K562 (cell line): ENCODE measurements at regions not wholly inside any gene's neighbourhood (a gene's known extent, or its start where the extent isn't known, plus 50 kb on each side); places are given as distances from the start of the nearest gene placed in this dataset.
"Not testable (repeated sequence)": the region's sequence is repeated elsewhere in the genome, so short reads cannot be mapped to it uniquely, and the experiment has no call there.

Experiments used
- ATAC-seq: fragments of 200-7000 bp; cut with Tn5 transposase; 3 replicates; pipeline ENCODE4 v1.9.1; 2020; ENCODE audit warnings: moderate library complexity
- BruUV-seq: library from RNA; stranded (reverse); fragments of 400-500 nt; replicated peaks from 2 replicates; lab custom pipeline; 2021; lab: Mats Ljungman, UMichigan
- CTCF ChIA-PET: fragments of 300-600 bp; formaldehyde crosslinking; extraction: SDS; loops from one replicate; lab custom pipeline; 2021; ENCODE audit warnings: low intra/inter-chr PET ratio; lab: Yijun Ruan, JAX
- POLR2A ChIA-PET: fragments of 300-600, 350-650 bp; sonication (Branson Sonifier 250); formaldehyde crosslinking; extraction: SDS; loops from one replicate; lab custom pipeline; 2021; ENCODE audit warnings: antibody characterized with exemption, inconsistent platforms; lab: Yijun Ruan, JAX
- DNase-seq, 4 experiments: peaks; one replicate each; pipeline versions ENCODE4 v3.0.0 to v3.0.0-alpha.2; 2011 to 2018; ENCODE audit warnings: low spot score in 3 of 4, mixed read lengths in 3 of 4; ENCODE audit errors: extremely low read depth in 1 of 4
- FAIRE-seq: peaks from 2 replicates; lab custom pipeline; 2011; peaks lifted over from hg19 to GRCh38; lab: Jason Lieb, UNC
- H2AFZ ChIP-seq: 2 replicates; pipeline ENCODE4 v1.6.0; 2011; ENCODE audit warnings: low read depth, low read length, control low read depth, inconsistent platforms
- H3K27ac ChIP-seq: fragments of 200-600 bp; 3 replicates; pipeline ENCODE4 v1.8.0; 2011; ENCODE audit warnings: low read depth, mild to moderate bottlenecking, control low read depth, inconsistent platforms, low read length, moderate library complexity, mixed read lengths; ENCODE audit errors: extremely low read depth
- H3K27me3 ChIP-seq, 2 experiments: fragments of 300-600 bp in 1 of 2; 2 replicates in 1 of 2; 3 replicates in 1 of 2; pipeline versions ENCODE4 v1.6.0 to v1.8.0; 2011; ENCODE audit warnings: inconsistent platforms in 2 of 2, low read length in 2 of 2, mild to moderate bottlenecking in 1 of 2, mixed read lengths in 1 of 2, moderate library complexity in 1 of 2; ENCODE audit not compliant: control insufficient read depth in 2 of 2, insufficient read depth in 2 of 2
- H3K36me3 ChIP-seq: fragments of 300-600 bp; 3 replicates; pipeline ENCODE4 v1.8.0; 2011; ENCODE audit warnings: mild to moderate bottlenecking, low read length, inconsistent platforms; ENCODE audit not compliant: control insufficient read depth, insufficient read depth
- H3K4me1 ChIP-seq, 2 experiments: fragments of 200-600 bp in 1 of 2; replicated peaks in 1 of 2; 2 replicates in 1 of 2; 3 replicates in 1 of 2; pipeline versions ENCODE4 v1.5.1 to v1.8.0; 2011; ENCODE audit warnings: inconsistent platforms in 2 of 2, low read length in 2 of 2, mild to moderate bottlenecking in 1 of 2, mixed read lengths in 1 of 2, moderate library complexity in 1 of 2; ENCODE audit not compliant: control insufficient read depth in 2 of 2, insufficient read depth in 2 of 2
- H3K4me2 ChIP-seq: 2 replicates; pipeline ENCODE4 v1.6.1; 2011; ENCODE audit warnings: low read length, control low read depth, inconsistent platforms, mixed read lengths; ENCODE audit not compliant: insufficient read depth
- H3K4me3 ChIP-seq: fragments of 200-600 bp; sonication (generic), shearing (Covaris generic); 2 replicates; pipeline ENCODE4 v1.5.1; 2016; ENCODE audit warnings: control low read depth, inconsistent platforms
- H3K79me2 ChIP-seq: fragments of 200-600 bp; 3 replicates; pipeline ENCODE4 v1.8.0; 2011; ENCODE audit warnings: low read length, inconsistent platforms; ENCODE audit not compliant: control insufficient read depth, insufficient read depth
- H3K9ac ChIP-seq, 2 experiments: 2 replicates each; pipeline versions ENCODE4 v1.6.0 to v1.6.1; 2011; ENCODE audit warnings: low read depth in 2 of 2, low read length in 2 of 2, control low read depth in 1 of 2, inconsistent platforms in 1 of 2, mild to moderate bottlenecking in 1 of 2, mixed read lengths in 1 of 2; ENCODE audit not compliant: insufficient read depth in 1 of 2
- H3K9me1 ChIP-seq: one replicate; pipeline ENCODE4 v1.6.0; 2011; ENCODE audit warnings: inconsistent platforms, mild to moderate bottlenecking, low read length, moderate library complexity; ENCODE audit not compliant: control insufficient read depth, insufficient read depth
- H3K9me3 ChIP-seq: replicated peaks from 2 replicates; pipeline ENCODE4 v1.5.1; 2011; ENCODE audit warnings: low read depth, low read length, inconsistent platforms; ENCODE audit not compliant: control insufficient read depth, insufficient read depth
- H4K20me1 ChIP-seq: replicated peaks from 2 replicates; pipeline ENCODE4 v1.6.1; 2011; ENCODE audit warnings: low read length, inconsistent platforms, mixed read lengths; ENCODE audit not compliant: control insufficient read depth, insufficient read depth
- WGBS: fragments of 100-300 bp; shearing (Covaris generic); methylation state at CpG from one replicate; pipeline ENCODE4 v1.1.6; 2016; ENCODE audit warnings: low coverage, mixed read lengths; ENCODE audit not compliant: insufficient coverage; ENCODE audit errors: missing lambda C conversion rate; 5-methylcytosine and 5-hydroxymethylcytosine counted together
- in situ Hi-C: fragments of 300-500 bp; cut with MboI; formaldehyde crosslinking; loops from 4 replicates; pipeline ENCODE4 v1.15.0; 2018; ENCODE audit warnings: inconsistent platforms, mixed read lengths
- intact Hi-C: fragments of 100-400 bp; cut with micrococcal nuclease; formaldehyde crosslinking; loops from 2 replicates; pipeline ENCODE4 v1.14.2; 2022

DNA sequence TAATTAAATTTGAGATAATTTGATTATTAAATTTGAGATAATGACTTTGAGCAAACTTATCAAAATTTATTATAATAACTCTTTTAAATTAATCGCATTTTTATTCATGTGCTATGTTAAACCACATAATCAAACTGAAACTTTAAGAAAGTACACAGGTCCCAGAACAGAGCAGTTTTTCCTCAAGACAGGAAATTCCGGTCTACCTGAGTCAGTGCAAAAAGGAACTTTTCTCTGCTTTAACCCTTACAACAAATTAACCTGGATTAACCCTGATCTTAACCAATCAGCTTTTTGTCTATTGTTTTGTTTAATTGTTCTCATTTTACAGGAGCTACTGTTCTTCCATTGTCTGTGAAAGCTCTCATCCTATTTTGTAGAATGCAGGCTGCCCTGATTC, 195.1 kb downstream of the SPATA31A1 start:
- BruUV-seq, H3K9me3 ChIP-seq, H3K4me3 ChIP-seq, FAIRE-seq, H3K79me2 ChIP-seq, H3K36me3 ChIP-seq, DNase-seq, POLR2A ChIA-PET, H3K4me1 ChIP-seq, in situ Hi-C loops, H3K27me3 ChIP-seq, H3K9me1 ChIP-seq, CTCF ChIA-PET, H3K4me2 ChIP-seq, H3K9ac ChIP-seq, H4K20me1 ChIP-seq, intact Hi-C loops, ATAC-seq, H2AFZ ChIP-seq, H3K27ac ChIP-seq: not testable (repeated sequence)
- 0% methylated on average over 1 of the region's 2 CpGs for WGBS

DNA sequence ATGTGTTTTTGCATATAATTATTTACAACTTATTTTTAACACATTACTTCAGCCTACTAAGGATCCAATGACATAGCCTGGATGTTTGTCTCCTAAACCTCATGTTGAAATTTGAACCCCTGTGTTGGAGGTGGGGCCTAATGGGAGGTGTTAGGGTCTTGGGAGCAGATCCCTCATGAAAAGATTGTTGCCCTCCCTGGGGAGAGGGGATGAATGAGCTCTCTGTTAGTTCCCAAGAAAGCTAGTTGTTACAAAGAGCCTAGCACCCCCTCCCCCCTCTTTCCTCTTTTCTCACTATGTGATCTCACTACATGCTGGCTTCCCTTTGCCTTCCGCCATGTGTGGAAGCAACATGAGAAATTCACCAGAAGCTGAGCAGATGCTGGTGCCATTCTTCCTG, 196.1 kb downstream of the SPATA31A1 start:
- H3K36me3 ChIP-seq, DNase-seq, H3K4me3 ChIP-seq, H3K4me2 ChIP-seq, H3K27ac ChIP-seq, H3K9me1 ChIP-seq, POLR2A ChIA-PET, intact Hi-C loops, H3K9ac ChIP-seq, ATAC-seq, H3K4me1 ChIP-seq, H4K20me1 ChIP-seq, H3K9me3 ChIP-seq, H3K27me3 ChIP-seq, CTCF ChIA-PET, BruUV-seq, in situ Hi-C loops, H3K79me2 ChIP-seq, H2AFZ ChIP-seq, FAIRE-seq: not testable (repeated sequence)
- WGBS = 13% methylated on average over 1 of the region's 1 CpG

DNA sequence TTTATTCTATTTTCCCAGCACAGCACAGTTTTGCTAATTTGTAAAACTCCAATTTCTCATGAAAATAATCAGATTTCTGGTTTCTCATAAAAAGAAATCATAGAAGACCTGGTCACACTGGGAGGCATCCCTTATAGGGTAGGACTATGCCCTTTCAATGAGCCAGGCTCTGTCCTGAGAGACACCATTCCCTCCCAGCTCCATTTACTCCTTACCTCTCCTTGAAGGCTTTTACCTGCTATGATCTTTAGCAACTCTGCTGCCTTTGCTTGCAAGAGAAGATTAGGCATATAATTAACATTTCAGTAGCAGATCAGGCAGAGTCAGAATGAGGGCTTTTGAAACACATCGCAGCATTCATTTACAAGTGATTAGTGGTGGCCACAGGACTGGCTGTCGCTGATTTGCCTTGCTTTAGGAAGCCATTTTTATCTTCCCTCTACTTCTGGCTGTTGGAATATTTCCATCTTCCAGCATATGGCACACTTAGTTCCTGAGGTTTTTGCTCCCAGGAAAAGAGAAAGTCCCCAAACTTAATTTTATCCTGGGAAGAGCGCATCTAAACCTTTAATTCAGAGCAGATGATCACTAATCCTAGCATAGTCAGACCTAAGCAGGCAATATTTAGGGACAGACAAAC, 196.9 kb downstream of the SPATA31A1 start:
- H3K4me1 ChIP-seq, H3K27me3 ChIP-seq, H3K36me3 ChIP-seq, H3K4me3 ChIP-seq, H3K9me3 ChIP-seq, intact Hi-C loops, H3K9me1 ChIP-seq, in situ Hi-C loops, DNase-seq, H3K9ac ChIP-seq, POLR2A ChIA-PET, H2AFZ ChIP-seq, FAIRE-seq, BruUV-seq, ATAC-seq, CTCF ChIA-PET, H4K20me1 ChIP-seq, H3K4me2 ChIP-seq, H3K79me2 ChIP-seq, H3K27ac ChIP-seq: not testable (repeated sequence)
- 0% methylated on average over 1 of the region's 3 CpGs for WGBS

DNA sequence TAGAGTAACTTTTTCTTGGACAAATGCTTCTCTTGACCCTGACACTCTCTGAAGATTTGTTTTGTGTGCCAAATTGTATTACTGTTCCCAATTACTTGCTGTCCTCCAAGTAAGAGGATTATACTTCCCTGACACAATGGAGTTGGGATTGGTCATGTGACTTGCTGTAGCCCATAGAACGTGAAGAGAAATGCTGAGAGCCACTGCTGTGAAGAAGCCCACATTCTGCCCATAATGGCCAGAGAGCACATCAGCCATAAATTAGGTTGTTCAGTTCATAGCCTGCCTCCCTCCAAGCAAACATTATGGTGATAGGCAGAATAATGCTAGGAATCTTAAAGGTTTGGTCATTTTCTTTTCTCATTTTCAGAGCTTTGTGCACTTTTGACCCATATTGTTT, 198.9 kb downstream of the SPATA31A1 start:
- H3K9ac ChIP-seq, H4K20me1 ChIP-seq, H3K4me1 ChIP-seq, H3K9me3 ChIP-seq, H3K79me2 ChIP-seq, H3K27ac ChIP-seq, H2AFZ ChIP-seq, H3K9me1 ChIP-seq, in situ Hi-C loops, ATAC-seq, H3K36me3 ChIP-seq, intact Hi-C loops, BruUV-seq, H3K27me3 ChIP-seq, POLR2A ChIA-PET, H3K4me2 ChIP-seq, FAIRE-seq, DNase-seq, CTCF ChIA-PET, H3K4me3 ChIP-seq: not testable (repeated sequence)
- WGBS = no CpG with 5 or more reads among the region's 1 CpG
